H9 (cell line): ENCODE measurements at regions not wholly inside any gene's neighbourhood (a gene's known extent, or its start where the extent isn't known, plus 50 kb on each side); places are given as distances from the start of the nearest gene placed in this dataset.

ENCODE experiments used
- DNase-seq: peaks from one replicate; pipeline ENCODE4 v3.0.0-alpha.2; 2017
- H2AFZ ChIP-seq: one replicate; pipeline ENCODE4 v1.6.1; 2013; ENCODE audit warnings: mild to moderate bottlenecking, low read length, control low read depth, moderate library complexity
- H2AK5ac ChIP-seq: 2 replicates; pipeline ENCODE4 v1.6.1; 2013; ENCODE audit warnings: low read length, control low read depth, mixed read lengths; ENCODE audit not compliant: insufficient read length
- H2BK120ac ChIP-seq: one replicate; pipeline ENCODE4 v1.6.1; 2013; ENCODE audit warnings: low read depth, mild to moderate bottlenecking, low read length, control low read depth, inconsistent platforms; ENCODE audit not compliant: poor library complexity, severe bottlenecking
- H2BK12ac ChIP-seq: 2 replicates; pipeline ENCODE4 v1.6.1; 2013; ENCODE audit warnings: low read length, control low read depth, mixed read lengths, low read depth; ENCODE audit not compliant: insufficient read length
- H2BK15ac ChIP-seq: 2 replicates; pipeline ENCODE4 v1.6.1; 2013; ENCODE audit warnings: low read depth, low read length, control low read depth
- H2BK20ac ChIP-seq: one replicate; pipeline ENCODE4 v1.6.1; 2013; ENCODE audit warnings: low read depth, mild to moderate bottlenecking, low read length, control low read depth, inconsistent platforms; ENCODE audit not compliant: poor library complexity, severe bottlenecking
- H2BK5ac ChIP-seq: 2 replicates; pipeline ENCODE4 v1.6.1; 2013; ENCODE audit warnings: low read length, control low read depth, mixed read lengths; ENCODE audit not compliant: insufficient read length
- H3K14ac ChIP-seq: 2 replicates; pipeline ENCODE4 v1.6.1; 2013; ENCODE audit warnings: low read length, control low read depth; ENCODE audit not compliant: insufficient read depth
- H3K18ac ChIP-seq: 2 replicates; pipeline ENCODE4 v1.6.1; 2013; ENCODE audit warnings: low read depth, mild to moderate bottlenecking, mixed read lengths, low read length, control low read depth; ENCODE audit not compliant: insufficient read length
- H3K23ac ChIP-seq: 2 replicates; pipeline ENCODE4 v1.6.1; 2013; ENCODE audit warnings: low read length, control low read depth, mixed read lengths, low read depth; ENCODE audit not compliant: insufficient read length
- H3K23me2 ChIP-seq: 2 replicates; pipeline ENCODE4 v1.6.1; 2013; ENCODE audit warnings: low read depth, mild to moderate bottlenecking, mixed read lengths, low read length, control low read depth; ENCODE audit not compliant: insufficient read length, poor library complexity, severe bottlenecking
- H3K27ac ChIP-seq: 2 replicates; pipeline ENCODE4 v1.5.1; 2013; ENCODE audit warnings: low read length, control low read depth, mixed read lengths, low read depth; ENCODE audit not compliant: insufficient read length
- H3K27me3 ChIP-seq: 2 replicates; pipeline ENCODE4 v1.6.1; 2013; ENCODE audit warnings: low read length, control low read depth, inconsistent platforms; ENCODE audit not compliant: insufficient read depth
- H3K4ac ChIP-seq: 2 replicates; pipeline ENCODE4 v1.6.1; 2013; ENCODE audit warnings: low read depth, mild to moderate bottlenecking, control low read depth, inconsistent platforms, low read length, moderate library complexity
- H3K4me1 ChIP-seq: 2 replicates; pipeline ENCODE4 v1.6.1; 2013; ENCODE audit warnings: low read length, control low read depth, inconsistent platforms; ENCODE audit not compliant: insufficient read depth
- H3K4me2 ChIP-seq: 2 replicates; pipeline ENCODE4 v1.6.1; 2013; ENCODE audit warnings: low read length, control low read depth, mixed read lengths; ENCODE audit not compliant: insufficient read length, insufficient read depth
- H3K56ac ChIP-seq: 2 replicates; pipeline ENCODE4 v1.6.1; 2013; ENCODE audit warnings: low read depth, mild to moderate bottlenecking, mixed read lengths, low read length, control low read depth; ENCODE audit not compliant: insufficient read length
- H3K79me1 ChIP-seq: 2 replicates; pipeline ENCODE4 v1.6.1; 2013; ENCODE audit warnings: low read depth, mild to moderate bottlenecking, moderate library complexity, low read length, control low read depth, inconsistent platforms; ENCODE audit not compliant: insufficient read depth, poor library complexity, severe bottlenecking
- H3K79me2 ChIP-seq: 2 replicates; pipeline ENCODE4 v1.6.1; 2013; ENCODE audit warnings: low read length, control low read depth, inconsistent platforms; ENCODE audit not compliant: insufficient read depth
- H3K9ac ChIP-seq: 2 replicates; pipeline ENCODE4 v1.6.1; 2013; ENCODE audit warnings: low read length, control low read depth, mixed read lengths; ENCODE audit not compliant: insufficient read length; ENCODE audit errors: extremely low read depth
- H3K9me3 ChIP-seq: one replicate; pipeline ENCODE4 v1.6.1; 2013; ENCODE audit warnings: low read depth, low read length, inconsistent platforms; ENCODE audit not compliant: control insufficient read depth
- H3T11ph ChIP-seq: one replicate; pipeline ENCODE4 v1.6.1; 2013; ENCODE audit warnings: mild to moderate bottlenecking, low read length, control low read depth, inconsistent platforms
- H4K20me1 ChIP-seq: one replicate; pipeline ENCODE4 v1.6.1; 2013; ENCODE audit not compliant: control insufficient read depth, insufficient read length, insufficient read depth
- H4K5ac ChIP-seq: 2 replicates; pipeline ENCODE4 v1.6.1; 2013; ENCODE audit warnings: low read depth, mild to moderate bottlenecking, mixed read lengths, low read length, control low read depth; ENCODE audit not compliant: insufficient read length
- H4K8ac ChIP-seq: replicated peaks from 2 replicates; pipeline ENCODE4 v1.6.1; 2013; ENCODE audit warnings: low read length, control low read depth, mixed read lengths, low read depth; ENCODE audit not compliant: insufficient read length
- H4K91ac ChIP-seq: 2 replicates; pipeline ENCODE4 v1.6.1; 2013; ENCODE audit warnings: low read depth, mild to moderate bottlenecking, moderate library complexity, mixed read lengths, low read length, control low read depth; ENCODE audit not compliant: insufficient read length
- H3K27ac Mint-ChIP-seq, 3 experiments: 2 replicates in 2 of 3; 3 replicates in 1 of 3; pipeline ENCODE4 v1.8.0; 2020 to 2021; ENCODE audit warnings: mixed read lengths in 3 of 3, mild to moderate bottlenecking in 1 of 3, moderate library complexity in 1 of 3
- H3K27me3 Mint-ChIP-seq: 2 replicates; pipeline ENCODE4 v1.8.0; 2021; ENCODE audit warnings: low read depth, mild to moderate bottlenecking, moderate library complexity, mixed read lengths
- H3K36me3 Mint-ChIP-seq, 3 experiments: 2 replicates in 2 of 3; 3 replicates in 1 of 3; pipeline ENCODE4 v1.8.0; 2020 to 2021; ENCODE audit warnings: low read depth in 3 of 3, mixed read lengths in 3 of 3; ENCODE audit not compliant: insufficient read depth in 1 of 3
- H3K4me1 Mint-ChIP-seq, 2 experiments: 2 replicates each; pipeline ENCODE4 v1.8.0; 2020; ENCODE audit warnings: mixed read lengths in 2 of 2
- H3K4me3 Mint-ChIP-seq, 2 experiments: 2 replicates in 1 of 2; 3 replicates in 1 of 2; pipeline ENCODE4 v1.8.0; 2020 to 2021; ENCODE audit warnings: mild to moderate bottlenecking in 2 of 2, mixed read lengths in 2 of 2, moderate library complexity in 1 of 2
- H3K9me3 Mint-ChIP-seq, 2 experiments: 2 replicates in 1 of 2; 3 replicates in 1 of 2; pipeline ENCODE4 v1.8.0; 2020; ENCODE audit warnings: mild to moderate bottlenecking in 2 of 2, mixed read lengths in 2 of 2, moderate library complexity in 1 of 2
- WGBS: extraction: QIAGEN DNeasy Blood & Tissue Kit; methylation state at CpG from one replicate; pipeline ENCODE4 v1.1.7; 2013; ENCODE audit warnings: missing lambda C conversion rate, low lambda C conversion rate, mixed read lengths; ENCODE audit not compliant: insufficient read length; ENCODE audit errors: extremely low coverage; 5-methylcytosine and 5-hydroxymethylcytosine counted together
- TF ChIP-seq, protein P1 (sequence below): fragments of 200-600 bp; sonication (generic); conservative IDR thresholded peaks from 3 replicates; pipeline ENCODE4 v1.8.0; 2021; ENCODE audit warnings: antibody characterized with exemption, mild to moderate bottlenecking

DNA sequence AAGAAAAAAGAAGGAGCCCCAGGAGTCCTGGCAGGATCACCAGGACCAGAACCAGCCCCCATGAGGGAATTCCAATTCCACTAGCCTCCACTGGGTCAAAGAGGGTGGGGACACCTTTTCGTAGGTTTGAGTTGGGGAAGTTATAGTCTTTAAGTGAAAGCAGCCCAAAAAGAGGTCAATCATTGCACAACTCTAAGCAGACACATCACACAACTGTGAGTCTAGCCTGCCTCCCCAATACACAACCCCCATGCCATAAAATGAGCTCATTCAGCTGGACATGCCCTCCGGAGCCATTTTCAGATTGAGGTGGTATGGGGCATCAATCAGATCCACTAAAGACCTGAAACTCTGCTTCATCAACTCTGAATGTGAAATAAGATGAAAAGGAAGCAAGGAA is 179.9 kb downstream of the NPHP4 start:
- Histone ChIP-seq H4K91ac (no peak overlapping the region), H3K56ac (no peak overlapping the region), H3K9ac (no peak overlapping the region), H2AFZ (no peak overlapping the region), H2AK5ac (no peak overlapping the region), H4K20me1 (no peaks in the 10 kb centered on the region), H2BK12ac (no peak overlapping the region), H3T11ph (no peak overlapping the region), H3K4me2 (no peak overlapping the region), H2BK15ac (no peak overlapping the region), H3K79me1 (no peaks in the 10 kb centered on the region), H3K4ac (no peak overlapping the region), H2BK120ac (no peak overlapping the region), H3K79me2 (no peaks in the 10 kb centered on the region), H3K18ac (no peak overlapping the region), H2BK5ac (no peak overlapping the region), H3K27ac (no peak overlapping the region), H4K8ac (no peak overlapping the region), H3K23ac (no peak overlapping the region), H3K27me3 (no peaks in the 10 kb centered on the region), H3K9me3 (no peaks in the 10 kb centered on the region), H3K23me2 (no peaks in the 10 kb centered on the region), H3K4me1 (no peaks in the 10 kb centered on the region; the same call in 1 of the 2 replicates), H4K5ac (no peak overlapping the region), H2BK20ac (no peak overlapping the region), H3K14ac (no peak overlapping the region)
- Mint-ChIP-seq H3K27ac (no peak overlapping the region), H3K9me3 (peaks cover 0 to 8% of the 10 kb centered on the region in 2 experiments; a peak in 3 of 5 replicates), H3K4me1 (peaks cover 13 to 15% of the 10 kb centered on the region in 2 experiments), H3K27me3 (peaks cover 4% of the 10 kb centered on the region), H3K36me3 (no peaks in the 10 kb centered on the region), H3K4me3 (no peak overlapping the region)
- TF ChIP-seq, protein P1, sequence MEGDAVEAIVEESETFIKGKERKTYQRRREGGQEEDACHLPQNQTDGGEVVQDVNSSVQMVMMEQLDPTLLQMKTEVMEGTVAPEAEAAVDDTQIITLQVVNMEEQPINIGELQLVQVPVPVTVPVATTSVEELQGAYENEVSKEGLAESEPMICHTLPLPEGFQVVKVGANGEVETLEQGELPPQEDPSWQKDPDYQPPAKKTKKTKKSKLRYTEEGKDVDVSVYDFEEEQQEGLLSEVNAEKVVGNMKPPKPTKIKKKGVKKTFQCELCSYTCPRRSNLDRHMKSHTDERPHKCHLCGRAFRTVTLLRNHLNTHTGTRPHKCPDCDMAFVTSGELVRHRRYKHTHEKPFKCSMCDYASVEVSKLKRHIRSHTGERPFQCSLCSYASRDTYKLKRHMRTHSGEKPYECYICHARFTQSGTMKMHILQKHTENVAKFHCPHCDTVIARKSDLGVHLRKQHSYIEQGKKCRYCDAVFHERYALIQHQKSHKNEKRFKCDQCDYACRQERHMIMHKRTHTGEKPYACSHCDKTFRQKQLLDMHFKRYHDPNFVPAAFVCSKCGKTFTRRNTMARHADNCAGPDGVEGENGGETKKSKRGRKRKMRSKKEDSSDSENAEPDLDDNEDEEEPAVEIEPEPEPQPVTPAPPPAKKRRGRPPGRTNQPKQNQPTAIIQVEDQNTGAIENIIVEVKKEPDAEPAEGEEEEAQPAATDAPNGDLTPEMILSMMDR: no peak
- no CpG with 5 or more reads among the region's 2 CpGs for WGBS
- no peak for DNase-seq
